HFFc6 (cell line): ENCODE measurements at regions not wholly inside any gene's neighbourhood (a gene's known extent, or its start where the extent isn't known, plus 50 kb on each side); places are given as distances from the start of the nearest gene placed in this dataset.

ENCODE experiments used
- DNase-seq: peaks from one replicate; pipeline ENCODE4 v3.0.0-alpha.2; 2018
- H3K27ac Mint-ChIP-seq: 2 replicates; pipeline ENCODE4 v1.8.0; 2020; ENCODE audit warnings: mild to moderate bottlenecking, mixed read lengths
- H3K27me3 Mint-ChIP-seq: 2 replicates; pipeline ENCODE4 v1.8.0; 2021; ENCODE audit warnings: mild to moderate bottlenecking, moderate library complexity, mixed read lengths; ENCODE audit not compliant: insufficient read depth
- H3K36me3 Mint-ChIP-seq: 2 replicates; pipeline ENCODE4 v1.8.0; 2021; ENCODE audit warnings: low read depth, mixed read lengths
- H3K4me1 Mint-ChIP-seq: 2 replicates; pipeline ENCODE4 v1.8.0; 2020; ENCODE audit warnings: low read depth, mixed read lengths
- H3K4me3 Mint-ChIP-seq: 2 replicates; pipeline ENCODE4 v1.8.0; 2020; ENCODE audit warnings: mild to moderate bottlenecking, moderate library complexity, mixed read lengths
- H3K9me3 Mint-ChIP-seq: 2 replicates; pipeline ENCODE4 v1.8.0; 2020; ENCODE audit warnings: mild to moderate bottlenecking, mixed read lengths
- CTCF ChIP-seq: fragments of 200-600 bp; sonication (generic); IDR thresholded peaks from 2 replicates; pipeline ENCODE4 v1.5.0; 2021; ENCODE audit warnings: antibody characterized with exemption, mild to moderate bottlenecking

- TF ChIP-seq CTCF: no peak
- Mint-ChIP-seq H3K4me1 (no peaks in the 10 kb centered on the region), H3K27me3 (no peaks in the 10 kb centered on the region; the same call in 1 of the 2 replicates), H3K4me3 (no peak overlapping the region), H3K36me3 (no peaks in the 10 kb centered on the region), H3K27ac (no peak overlapping the region), H3K9me3 (peaks cover 57% of the 10 kb centered on the region)
- no peak for DNase-seq
Observed at GRCh38 chr2:5535301-5535700, 156.9 kb upstream of the SOX11 start.

DNA sequence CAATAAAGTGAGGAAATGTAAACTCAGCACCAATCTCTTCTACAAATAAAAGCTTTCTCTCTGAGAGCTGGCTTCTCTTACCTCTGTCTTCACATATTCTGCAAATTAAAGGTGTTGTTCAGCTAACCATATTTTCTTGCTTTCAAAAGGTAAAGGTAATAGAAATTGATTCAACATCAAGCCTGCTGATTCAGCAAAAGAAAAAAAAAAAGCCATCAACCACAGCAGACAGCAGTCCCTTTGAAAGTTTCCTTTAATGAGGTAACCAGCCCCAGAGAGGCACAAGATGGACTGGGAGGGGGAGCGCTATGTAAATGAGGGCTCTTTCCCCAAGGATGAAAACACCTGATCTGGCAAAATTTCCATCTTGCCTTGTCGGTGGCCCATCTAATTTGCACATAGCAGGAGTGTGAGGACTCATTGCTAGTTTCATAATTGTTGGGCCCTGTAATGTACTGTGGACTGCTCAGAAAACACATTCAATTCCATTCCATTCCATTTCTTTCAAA lies 154.9 kb upstream of the SOX11 start:
- Mint-ChIP-seq H3K9me3 (peaks cover 58% of the 10 kb centered on the region), H3K27ac (no peak overlapping the region), H3K27me3 (no peaks in the 10 kb centered on the region), H3K36me3 (no peaks in the 10 kb centered on the region), H3K4me1 (no peaks in the 10 kb centered on the region), H3K4me3 (no peak overlapping the region)
- DNase-seq: no peak
- TF ChIP-seq CTCF: no peak

DNA sequence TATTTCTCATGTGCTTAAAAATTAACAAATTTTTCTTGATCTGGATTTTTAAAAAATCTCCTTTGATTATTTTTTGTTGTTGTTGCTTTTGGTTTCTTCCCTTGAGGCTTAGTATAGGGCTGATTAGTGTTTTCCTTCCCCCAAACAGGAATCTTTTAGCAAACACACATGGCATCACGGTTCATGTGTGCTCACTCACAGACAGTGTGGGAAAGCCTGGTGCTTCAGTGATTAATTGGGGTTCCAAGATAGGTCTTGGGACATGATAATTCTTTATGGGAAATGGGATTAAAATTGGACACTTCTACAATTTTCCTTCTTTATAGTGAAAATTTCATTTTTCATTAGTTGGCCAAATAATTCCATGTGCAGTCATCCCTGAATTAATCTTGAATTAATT lies 153.9 kb upstream of the SOX11 start:
- Mint-ChIP-seq H3K27me3 (no peaks in the 10 kb centered on the region), H3K27ac (no peak overlapping the region), H3K4me1 (no peaks in the 10 kb centered on the region), H3K9me3 (peaks cover 53% of the 10 kb centered on the region), H3K4me3 (no peak overlapping the region), H3K36me3 (no peaks in the 10 kb centered on the region)
- no peak for TF ChIP-seq CTCF
- DNase-seq: no peak

DNA sequence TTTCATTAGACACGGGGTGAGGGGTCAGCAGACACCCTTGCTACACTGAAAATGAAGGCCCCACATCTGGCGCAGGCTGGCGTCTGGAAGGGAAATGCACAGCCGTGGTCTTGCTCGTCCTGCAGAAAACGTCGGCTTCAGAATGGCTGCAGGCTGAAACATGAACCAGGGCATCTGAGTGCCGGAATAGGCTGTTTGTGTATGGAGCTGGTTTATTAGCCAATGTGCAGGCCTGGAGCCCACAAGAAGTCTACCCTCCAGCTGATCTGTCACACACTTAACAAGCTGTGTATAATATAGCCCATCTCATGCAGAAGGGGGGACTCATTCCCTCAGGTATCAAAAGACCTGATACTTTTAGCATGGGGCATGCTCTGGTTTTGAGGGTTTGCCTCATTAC lies 153.4 kb upstream of the SOX11 start:
- H3K27me3 Mint-ChIP-seq: no peaks in the 10 kb centered on the region
- no peak overlapping the region for H3K4me3 Mint-ChIP-seq
- no peak overlapping the region for H3K27ac Mint-ChIP-seq
- DNase-seq: no peak
- TF ChIP-seq CTCF: no peak
- peaks cover 57% of the 10 kb centered on the region for H3K9me3 Mint-ChIP-seq
- H3K36me3 Mint-ChIP-seq: no peaks in the 10 kb centered on the region
- H3K4me1 Mint-ChIP-seq: no peaks in the 10 kb centered on the region

DNA sequence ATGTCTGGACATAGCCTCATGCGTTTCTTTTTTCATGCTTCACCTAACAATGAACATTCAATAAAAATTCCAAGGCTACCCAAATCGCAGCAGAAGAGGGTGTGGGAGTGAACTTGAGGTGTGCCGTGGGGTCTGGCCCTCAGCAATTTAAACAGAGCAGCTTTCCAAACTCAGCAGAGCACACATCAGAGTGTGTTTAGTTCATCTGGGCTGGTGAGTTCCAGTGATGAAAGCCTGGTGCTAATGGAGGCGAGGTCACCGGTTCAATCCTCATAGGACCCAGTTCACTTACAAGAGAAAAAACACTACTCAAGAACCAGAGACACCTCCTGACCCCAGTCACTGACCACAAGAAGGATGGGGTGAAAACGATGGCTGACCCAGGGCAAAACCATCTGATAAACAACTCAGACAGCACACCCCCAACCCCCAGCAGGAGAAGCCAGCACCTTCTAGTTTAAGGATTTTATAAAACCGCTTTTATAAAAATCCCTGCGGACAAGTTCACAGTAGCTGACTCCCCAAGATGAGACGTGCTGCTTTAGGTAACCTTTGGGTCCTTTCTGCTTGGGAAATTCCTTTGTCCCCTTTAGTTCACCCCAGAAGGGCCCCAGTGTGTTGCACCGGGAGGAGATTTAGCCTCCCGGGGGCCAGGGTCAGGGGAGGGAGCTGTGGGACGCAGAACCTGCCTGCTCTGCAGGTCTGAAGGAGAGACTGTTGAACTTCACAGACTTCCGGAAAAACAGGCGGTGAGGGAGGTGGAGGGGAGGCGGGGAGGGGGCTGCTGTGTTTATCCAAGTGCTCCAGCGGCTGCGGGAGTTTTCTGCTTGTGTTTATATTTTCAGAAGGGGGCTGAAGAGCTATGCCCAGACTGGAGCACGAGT lies 152.7 kb upstream of the SOX11 start:
- Mint-ChIP-seq H3K4me1 (no peaks in the 10 kb centered on the region), H3K27me3 (no peaks in the 10 kb centered on the region), H3K4me3 (no peak overlapping the region), H3K9me3 (peaks cover 52% of the 10 kb centered on the region), H3K27ac (no peak overlapping the region), H3K36me3 (no peaks in the 10 kb centered on the region)
- TF ChIP-seq CTCF: no peak
- DNase-seq: no peak
